ENCODE measurements at regions not wholly inside any gene's neighbourhood (a gene's known extent, or its start where the extent isn't known, plus 50 kb on each side); places are given as distances from the start of the nearest gene placed in this dataset.
"Not testable (repeated sequence)": the region's sequence is repeated elsewhere in the genome, so short reads cannot be mapped to it uniquely, and the experiment has no call there.

DNA sequence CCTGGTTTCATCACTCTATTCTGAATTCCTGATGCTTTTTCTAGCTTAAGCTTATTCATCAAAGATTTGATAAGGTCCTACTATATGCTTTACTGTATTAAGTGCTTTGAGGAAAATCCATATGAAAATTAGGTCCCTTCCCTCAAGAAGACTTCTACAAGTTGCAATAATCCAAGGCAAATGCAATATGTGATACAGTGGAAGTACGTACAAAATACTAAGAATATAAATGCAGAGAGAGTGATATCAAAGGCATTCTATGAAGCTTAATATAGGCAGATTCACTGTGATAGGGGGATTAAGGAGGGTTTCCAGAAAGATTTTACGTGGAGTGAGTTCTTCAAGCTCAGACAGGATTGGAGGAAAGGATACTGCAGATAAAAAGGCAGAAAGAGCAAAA is 142.1 kb downstream of the C6orf118 start:
- no peak for DNase-seq

DNA sequence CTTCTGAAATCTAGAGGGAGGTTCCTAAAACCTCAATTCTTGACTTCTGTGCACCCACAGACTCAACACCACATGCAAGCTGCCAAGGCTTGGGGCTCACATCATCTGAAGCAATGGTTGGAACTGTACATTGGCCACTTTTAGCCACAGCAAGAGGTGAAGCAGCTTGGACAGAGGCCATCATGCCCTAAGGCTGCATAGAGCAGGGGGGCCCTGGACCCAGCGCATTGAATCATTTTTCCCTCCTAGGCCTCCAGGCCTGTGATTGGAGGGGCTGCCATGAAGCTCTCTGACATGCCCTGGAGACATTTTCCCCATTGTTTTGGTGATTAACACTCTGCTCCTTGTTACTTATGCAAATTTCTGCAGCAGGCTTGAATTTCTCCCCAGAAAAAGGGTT is 145.9 kb downstream of the C6orf118 start:
- DNase-seq, result no peak

DNA sequence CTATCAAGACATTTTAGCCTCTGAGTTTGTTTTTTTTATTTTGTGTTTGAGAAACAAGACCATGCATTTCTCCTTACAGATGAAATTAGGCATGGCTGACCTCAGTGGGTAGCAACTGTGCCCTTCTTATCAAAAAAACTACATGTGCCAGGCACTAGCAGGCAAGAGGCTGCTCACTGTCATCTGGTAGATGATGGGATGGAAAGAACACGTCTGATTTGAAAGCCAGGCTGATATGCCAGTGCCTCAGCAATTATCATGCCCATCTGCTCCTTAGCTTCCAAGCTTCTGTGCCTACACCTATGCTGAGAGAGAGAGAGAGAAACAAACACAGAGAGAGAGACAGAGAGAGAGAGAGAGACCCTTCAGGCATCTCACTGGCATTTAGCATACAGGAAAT is 149.9 kb downstream of the C6orf118 start:
- DNase-seq, result no peak

DNA sequence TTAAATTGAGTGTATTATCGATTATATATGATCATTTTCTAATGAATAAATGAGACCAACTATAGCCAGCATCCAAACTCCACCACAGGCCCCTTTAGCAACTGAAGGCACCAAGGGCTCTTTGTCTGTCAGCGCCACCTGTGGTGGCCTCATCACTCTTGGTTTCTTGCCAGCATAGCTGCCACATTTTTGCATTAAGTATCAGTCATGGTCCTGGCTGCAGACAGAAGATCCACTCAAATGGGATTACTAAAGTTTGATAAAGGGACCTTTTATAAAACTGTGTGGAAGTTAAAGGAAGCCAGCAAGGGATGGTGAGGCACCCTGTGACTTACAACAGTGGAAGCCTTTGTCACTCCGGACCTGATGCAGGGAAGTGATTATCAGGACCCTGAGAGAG is 162.9 kb downstream of the C6orf118 start:
- DNase-seq, result no peak

DNA sequence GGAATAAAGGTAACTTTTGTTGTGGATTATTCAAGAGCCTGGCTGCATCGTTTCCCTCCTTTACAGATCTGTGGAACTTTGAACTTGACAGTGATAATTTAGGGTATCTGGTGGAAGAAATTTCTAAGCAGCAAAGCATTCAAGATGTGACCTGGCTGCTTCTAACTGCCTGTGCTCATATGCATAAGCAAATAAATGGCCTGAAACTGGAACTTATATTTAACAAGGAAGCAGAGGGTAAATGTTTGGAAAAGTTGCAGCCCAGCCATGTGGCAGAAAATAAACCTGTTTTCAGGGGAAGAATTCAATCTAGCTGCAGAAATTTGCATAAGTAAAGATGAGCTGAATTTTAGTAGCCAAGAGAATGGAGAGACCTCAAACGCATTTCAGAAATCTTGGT is 173.5 kb downstream of the C6orf118 start:
- DNase-seq, result no peak

DNA sequence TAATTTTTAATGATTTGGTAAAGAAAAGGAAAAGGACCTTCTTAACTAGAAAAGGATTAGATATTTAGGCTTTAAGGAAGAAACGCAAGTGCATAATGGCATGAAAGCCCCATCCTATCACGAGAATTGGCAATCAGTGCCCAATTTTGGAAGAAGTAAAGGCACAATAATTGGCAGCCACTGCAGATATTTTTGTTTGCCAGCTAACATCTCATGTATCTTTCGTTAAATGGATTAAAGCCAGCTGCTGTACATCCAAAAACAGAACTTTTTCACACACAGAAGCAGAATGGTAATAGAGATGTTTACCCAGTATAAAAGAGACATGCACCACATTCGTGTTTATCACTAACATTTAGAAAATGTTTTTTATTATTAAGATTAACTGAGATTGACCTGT is 180.3 kb downstream of the C6orf118 start:
- DNase-seq, result no peak

DNA sequence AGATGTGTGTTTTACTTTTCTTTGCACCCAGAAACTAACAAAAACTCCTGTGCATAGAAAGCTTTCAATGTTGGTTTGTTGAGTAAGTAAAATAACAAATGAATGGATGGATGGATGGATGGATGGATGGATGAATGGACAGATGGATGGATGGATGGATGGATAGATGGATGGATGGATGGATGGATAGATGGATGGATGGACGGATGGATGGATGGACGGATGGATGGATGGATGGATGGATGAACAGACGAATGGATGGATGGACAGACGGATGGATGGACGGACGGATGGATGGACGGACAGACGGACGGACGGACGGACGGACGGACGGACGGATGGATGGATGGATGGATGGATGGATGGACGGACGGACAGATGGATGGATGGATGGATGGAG is 181.7 kb downstream of the C6orf118 start:
- DNase-seq, result not testable (repeated sequence)

DNA sequence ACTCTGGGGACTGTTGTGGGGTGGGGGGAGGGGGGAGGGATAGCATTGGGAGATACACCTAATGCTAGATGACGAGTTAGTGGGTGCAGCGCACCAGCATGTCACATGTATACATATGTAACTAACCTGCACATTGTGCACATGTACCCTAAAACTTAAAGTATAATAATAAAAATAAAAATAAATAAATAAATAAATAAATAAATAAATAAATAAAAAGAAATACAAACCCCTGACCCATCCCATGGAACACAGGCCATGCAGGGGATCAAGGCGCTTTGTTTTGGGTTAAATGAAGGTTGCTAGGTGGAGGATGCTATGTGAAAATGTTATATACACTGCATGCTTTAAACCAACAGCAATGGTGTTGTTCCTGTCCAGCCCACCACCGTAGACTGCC is 184.7 kb downstream of the C6orf118 start:
- DNase-seq, result not testable (repeated sequence)

DNA sequence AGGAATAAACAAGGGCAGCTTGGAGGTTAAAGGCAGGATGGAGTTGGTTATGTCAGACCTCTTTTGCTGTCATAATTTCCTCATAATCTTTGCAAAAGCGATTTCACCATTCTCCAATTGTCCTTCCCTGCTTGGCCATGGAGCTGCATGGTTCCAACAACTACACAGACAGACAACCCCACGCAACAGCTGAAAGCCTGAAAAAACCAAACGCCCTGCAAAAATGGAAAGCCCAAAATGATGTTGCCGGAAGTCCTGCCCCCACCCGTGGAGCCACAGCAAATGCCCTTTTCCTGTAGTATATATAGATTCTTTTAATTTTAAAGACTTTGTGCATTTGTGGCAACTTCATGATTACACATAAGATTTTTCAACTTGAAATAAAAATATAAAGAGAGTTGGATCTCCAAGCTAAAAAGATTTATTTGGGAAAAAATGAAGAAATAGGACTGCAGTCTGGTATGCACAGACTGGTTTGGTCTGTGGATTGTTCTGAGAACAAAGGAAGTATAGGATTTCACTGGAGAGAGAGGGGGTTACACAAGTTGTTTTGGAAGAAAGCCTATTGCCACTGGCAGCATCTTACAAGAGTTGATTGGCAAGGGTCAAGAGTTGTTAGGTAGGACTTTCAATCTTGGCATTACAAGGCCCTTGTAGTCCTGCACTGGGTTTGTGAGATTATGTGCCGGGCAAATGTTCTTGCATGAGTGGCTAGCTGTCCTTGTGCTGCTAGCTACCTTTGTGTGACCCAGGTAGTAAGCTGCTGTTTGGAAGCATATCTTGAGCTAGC is 190.0 kb downstream of the C6orf118 start:
- DNase-seq, result no peak

DNA sequence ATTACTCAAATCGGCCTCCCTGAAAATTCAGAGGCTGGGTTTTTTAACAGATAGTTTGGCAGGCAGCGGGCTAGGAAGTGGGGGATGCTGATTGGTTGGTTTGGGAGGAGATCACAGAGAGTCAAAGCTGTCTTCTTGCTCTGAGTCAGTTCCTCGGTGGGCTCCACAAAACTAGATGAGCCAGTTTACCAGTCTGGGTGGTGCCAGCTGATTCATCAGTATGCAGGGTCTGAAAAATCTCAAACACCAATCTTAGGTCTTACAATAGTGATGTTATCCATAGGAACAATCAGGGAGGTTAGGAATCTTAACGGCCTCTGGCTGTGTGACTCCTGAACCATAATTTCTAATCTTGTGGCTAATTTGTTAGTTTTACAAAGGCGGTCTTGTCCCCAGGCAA is 190.7 kb downstream of the C6orf118 start:
- no peak for DNase-seq

DNA sequence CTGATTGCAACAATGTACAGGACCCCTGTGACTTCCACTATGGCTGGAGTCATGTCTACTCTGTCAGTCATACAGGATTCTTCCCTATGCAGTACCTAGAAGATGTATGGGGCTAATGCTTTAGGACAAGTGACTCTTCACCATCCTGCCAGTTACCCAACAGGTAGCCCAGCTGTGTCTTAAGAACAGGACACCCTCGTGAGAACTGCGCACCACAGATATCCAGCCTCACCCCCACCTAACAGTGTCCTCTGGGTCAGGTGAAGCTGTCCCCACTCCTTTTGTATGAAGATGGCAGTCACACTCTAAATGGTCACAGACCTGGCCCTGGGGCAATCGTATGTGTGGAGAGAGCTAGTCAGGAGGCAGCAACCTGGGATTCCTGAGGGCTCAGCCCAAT is 191.6 kb downstream of the C6orf118 start:
- DNase-seq, result no peak

DNA sequence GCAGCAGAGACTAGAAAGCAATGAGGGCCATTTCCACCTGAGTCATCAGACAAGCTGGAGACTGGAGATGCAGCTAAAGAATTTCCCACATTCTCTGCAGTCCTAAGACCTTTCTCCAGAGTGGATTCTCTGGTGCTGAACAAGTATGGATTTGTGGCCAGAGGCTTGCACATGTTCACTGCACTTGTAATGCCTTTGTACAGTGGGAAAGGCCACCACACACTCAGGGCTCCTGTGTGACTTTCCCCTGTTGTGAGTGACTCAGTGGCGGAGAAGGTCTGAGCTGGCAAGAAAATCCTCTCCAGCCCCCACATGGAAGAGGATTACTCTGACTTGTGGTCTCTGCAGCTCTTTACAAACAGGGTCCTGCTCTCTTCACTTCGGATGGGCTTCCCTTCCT is 192.3 kb downstream of the C6orf118 start:
- no peak for DNase-seq

DNA sequence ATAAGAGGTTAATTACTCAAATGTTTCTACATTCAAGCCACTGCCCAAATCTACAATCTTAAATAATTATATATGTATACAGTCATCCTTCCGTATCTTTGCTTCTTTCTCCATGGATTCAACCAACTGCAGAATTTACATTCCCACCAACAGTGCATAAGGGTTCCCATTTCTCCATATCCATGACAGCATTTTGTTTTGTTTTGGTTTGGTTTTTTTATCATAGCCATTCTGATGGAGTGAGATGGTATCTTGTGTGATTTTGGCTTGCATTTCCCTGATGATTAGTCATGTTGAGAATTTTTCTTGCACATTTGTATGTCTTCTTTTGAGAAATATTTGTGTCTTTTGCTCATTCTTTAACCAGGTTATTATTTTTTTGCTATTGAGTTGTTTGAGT is 198.5 kb downstream of the C6orf118 start:
- DNase-seq, result no peak

DNA sequence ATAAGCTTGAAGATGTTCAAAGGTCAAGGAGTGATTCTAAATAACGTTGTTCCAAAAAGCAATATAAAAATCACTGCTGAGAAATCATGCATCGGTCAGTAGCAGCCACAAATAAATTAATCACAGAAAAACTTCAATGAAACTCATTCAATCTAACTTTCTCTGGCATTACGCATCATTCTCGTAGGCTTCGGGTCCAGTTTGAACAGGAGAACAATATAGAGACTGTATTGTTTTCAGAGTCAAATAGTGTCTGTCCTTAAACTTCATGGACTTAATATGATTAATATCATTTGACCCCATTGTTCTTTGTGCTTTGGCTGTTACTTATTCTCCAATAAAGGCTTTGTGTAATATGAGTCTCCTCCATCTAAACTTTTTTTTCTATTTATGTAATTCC is 200.4 kb downstream of the C6orf118 start:
- no peak for DNase-seq

DNA sequence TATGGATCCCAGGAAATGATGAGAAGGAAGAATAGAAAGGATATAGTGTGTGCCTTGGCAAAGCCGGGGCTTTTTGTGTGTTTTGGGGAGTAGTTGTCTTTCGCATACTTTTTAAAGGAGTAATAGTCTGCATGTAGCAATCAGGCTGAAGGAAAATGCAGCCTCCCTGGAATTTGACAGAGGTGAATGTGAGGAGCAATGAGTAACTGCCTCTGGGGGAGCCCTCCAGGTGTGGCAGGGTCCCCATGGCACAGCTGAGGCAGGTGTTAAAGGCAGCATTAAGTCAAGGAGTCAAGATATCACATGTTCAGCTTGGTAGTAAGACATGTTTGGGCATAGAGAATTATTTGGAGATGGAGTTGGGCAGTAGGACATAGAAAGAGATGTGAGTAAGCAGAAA is 203.1 kb downstream of the C6orf118 start:
- DNase-seq, result no peak

DNA sequence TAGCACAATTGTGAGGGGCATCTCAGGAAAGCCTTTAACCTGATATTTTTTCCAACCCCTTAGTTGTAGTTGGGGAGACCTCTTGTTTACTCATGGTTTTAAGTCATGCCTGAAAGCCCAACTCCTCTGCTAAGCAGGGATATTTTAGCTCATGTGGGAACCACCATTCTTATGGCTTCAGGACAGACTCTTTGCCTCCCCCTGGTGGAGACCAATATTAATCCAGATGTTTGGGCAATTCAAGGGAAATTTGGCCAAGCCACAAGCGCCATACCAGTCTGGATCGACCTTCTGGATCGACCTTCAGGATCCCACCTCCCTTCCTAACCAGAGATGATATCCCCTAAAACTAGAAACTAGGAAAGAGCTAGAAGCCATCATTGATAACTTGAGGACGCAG is 211.2 kb downstream of the C6orf118 start:
- no peak for DNase-seq

DNA sequence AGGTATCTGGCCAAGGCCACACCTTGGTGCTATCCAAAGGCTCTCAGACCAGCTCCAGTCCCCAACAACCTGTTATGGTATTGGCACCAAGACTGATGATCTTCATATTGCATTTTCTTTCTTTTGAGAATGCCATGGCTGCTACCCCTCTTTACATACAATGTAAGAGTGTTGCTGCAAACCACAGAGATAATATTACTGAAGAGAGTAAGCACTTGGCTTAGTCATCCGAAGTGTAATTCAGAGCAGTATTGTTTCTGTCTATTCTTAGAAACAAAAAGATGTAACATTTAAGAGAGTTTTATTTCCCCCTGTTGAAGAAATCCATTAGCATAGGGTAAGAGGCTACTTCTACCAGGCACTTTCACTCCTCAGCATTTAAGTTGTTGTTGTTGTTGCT is 212.5 kb downstream of the C6orf118 start:
- no peak for DNase-seq

DNA sequence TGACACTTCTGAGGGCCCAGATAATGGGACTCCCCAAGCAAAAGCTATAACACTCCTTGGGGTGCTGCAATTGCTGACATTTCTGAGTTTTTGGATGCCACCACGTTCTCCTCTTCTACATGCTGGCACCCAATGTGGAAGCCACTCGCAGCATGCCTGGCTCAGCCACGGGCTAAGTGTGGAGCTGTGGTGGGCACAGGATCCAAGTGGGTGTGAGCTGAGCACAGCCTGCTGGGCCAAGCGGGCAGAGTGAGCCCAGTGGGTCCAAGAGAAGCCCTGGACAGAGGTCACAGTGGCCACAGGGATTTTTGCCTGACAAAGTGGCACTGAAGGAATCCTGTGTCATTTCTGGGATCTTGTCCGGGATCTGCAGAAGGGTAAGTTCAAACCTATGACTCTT is 213.2 kb downstream of the C6orf118 start:
- no peak for DNase-seq

DNA sequence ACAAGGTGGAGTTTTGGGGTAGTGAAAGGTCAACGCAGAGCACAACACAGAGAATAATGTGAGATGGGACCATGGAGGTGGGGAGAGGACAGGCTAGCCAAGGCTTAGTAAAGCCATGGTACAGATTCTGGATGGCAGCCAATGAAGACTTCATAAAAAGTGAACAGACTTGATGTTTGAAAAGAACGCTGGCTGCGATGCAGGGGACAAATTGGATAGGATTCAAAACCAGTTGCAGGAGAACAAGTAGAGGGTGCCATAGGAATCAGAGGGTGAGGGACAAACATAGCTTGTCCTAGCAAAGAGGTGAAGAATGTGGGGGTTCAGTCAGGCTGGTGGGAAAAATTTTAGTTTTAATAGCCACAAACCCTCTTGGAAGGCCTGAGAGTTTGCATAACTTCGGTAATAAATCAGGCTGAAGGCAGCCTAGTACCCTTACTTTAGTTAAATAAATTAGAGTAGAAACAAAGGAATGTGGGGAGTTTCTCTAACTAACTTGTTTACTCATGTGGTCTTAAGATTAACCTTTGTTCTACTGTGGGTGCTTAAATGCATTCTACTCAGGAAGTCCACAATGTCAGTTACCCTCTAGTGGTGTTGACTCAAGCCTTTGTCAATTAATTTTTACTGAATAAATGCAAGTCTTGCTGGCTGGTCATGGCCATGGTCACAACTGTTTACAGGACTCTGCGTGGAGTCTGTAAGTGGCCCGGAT is 216.4 kb downstream of the C6orf118 start:
- DNase-seq, result no peak

DNA sequence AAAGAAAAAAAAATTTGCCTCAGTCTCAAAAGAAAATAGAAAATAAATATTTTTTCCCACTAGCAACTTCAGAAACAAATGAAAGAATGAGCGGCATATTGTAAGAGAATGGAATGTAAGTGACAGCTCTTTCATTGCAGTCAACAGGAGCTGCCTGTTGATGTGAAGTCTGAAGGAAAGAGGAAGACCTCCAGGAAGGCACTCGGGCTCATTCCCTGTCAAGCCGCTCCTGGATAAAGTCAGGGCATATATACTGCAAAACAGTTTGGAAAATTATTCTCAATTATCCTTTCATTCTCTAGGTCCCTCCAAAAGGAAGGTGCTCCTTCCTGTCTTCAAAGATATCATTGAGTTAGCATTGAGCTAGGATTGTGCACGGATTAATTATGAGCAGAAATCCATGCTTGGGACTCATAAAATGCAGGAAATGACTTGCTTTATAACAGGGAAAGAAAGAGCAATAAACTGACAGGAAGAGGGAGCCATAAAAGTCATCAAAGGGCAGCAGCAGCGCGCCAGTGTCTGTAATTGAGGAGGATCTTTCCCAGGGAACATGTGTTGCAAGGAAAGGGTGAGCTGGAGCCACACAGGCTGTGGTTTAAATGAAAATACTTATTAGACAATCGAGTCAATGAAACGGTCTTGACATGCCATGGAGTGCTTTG is 218.2 kb downstream of the C6orf118 start:
- DNase-seq, result no peak

DNA sequence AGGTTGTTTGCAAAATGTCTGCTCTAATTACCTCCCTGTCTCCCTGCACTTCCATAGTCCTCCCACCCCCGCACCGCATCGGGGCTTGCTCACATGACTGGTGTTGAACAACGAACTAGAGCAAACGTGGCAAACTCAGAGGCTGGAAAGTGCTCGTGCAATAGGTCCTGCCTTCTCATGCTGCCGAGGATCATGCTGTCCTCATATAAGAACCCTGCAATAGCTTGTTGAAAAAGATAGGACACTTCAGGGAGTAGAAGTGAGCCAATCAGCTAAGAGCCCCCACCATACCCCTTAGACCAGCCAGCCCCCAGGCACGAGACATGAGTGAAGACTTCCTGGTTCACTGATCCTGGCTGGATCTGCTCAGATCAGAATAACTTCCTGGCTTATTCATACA is 219.2 kb downstream of the C6orf118 start:
- no peak for DNase-seq

DNA sequence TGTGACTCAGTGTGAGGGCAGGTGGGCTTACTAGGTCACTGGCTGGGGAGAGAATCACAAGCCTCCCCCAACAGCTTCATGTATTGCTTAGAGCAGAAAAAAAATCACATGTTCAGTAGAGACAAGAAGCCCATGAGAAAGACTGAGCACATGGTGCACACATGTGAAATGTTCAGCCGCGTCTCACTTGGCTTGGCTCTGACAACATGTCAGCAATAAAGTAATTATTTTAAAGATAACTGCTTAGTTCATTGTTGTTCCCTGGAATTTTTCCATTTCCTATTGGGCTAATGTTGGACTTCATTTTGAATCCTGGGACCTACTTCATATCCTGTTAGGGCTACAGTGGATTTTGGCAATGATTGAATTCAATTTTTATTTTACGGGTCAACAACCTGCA is 222.6 kb downstream of the C6orf118 start:
- no peak for DNase-seq

DNA sequence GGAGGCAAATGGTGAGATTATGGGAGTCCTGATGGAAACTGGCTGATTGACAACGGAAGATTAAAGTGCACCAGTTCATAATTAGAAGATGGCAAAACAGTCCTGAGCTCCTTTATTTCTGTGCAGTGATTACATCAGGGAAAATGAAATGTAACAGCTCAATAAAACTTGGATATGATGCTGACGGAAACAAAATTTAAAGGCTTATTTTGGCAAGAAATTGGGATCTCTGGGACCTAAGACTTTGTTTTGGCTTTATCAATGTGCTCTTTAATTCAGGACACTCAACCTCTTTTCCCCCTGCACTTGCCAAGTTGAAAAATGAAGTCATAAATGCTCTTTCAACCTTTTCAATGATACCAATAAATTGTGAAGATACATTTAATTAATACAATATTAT is 226.8 kb downstream of the C6orf118 start:
- DNase-seq, result no peak

DNA sequence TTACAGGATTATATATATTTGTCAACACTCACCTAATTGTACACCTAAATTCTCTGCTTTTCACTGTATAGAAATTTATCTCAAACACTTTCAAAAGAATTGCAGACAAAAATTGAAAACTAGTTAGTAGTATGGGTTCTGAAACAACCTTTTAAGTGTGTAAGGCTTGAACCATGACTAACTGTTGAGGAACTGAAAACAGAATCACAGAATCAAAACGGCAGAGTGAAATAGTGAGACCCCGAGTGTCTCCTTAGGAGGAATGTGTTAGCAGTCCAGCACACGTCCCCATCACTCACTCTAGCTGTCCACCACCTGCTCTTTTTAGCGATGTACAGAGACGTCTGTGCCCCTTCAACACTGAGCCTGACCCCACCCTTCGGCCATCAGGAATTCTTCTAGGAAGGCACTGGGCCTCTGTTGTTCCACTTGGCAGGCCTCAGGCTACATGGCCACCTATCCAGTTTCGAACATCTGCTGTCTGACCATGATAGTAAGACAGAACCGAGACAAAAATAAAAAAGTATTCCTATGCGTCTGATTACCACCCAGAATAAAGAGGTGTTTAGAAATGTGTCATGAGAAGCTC is 227.4 kb downstream of the C6orf118 start:
- DNase-seq, result no peak

All from COR-L47 (cell line).